ENCODE measurements at regions not wholly inside any gene's neighbourhood (a gene's known extent, or its start where the extent isn't known, plus 50 kb on each side); places are given as distances from the start of the nearest gene placed in this dataset.
"Not testable (repeated sequence)": the region's sequence is repeated elsewhere in the genome, so short reads cannot be mapped to it uniquely, and the experiment has no call there.

DNA sequence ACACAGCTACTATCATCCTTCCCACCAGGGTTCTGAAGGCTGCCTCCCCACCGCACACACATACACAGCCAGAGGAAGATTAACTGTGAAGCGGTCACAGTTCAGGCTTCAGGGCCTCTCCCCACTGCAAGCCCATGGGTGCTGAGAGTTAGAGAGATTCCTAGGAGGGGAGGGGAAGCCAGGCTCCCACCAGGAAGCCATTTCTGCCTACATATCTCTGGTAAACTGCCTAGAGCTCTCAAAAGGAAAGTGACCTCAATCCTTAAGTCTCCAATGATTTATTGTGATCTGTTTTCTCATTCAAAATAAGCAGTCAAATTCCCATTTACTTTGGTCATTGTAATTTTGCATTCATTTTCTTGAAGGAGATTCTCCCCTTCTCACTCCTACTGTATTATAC, 141.0 kb upstream of the BNIP2 start:
- no peak for DNase-seq

DNA sequence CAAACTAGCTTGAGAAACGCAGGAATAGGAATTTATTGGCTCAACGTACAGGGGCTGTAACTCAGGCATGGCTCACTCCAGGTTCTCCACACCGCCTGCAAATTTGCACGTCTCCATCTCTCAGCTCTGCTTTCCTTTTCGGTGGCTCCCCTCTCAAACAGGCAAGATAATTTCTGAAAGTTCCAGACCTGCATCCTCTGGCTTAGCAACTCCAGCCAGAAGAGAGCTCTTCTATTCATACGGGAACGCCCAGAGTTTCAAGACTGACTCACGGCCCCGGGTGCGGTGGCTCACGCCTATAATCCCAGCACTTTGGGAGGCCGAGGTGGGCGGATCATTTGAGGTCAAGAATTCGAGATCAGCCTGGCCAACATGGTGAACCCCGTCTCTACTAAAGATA, 139.7 kb upstream of the BNIP2 start:
- no peak for DNase-seq

DNA sequence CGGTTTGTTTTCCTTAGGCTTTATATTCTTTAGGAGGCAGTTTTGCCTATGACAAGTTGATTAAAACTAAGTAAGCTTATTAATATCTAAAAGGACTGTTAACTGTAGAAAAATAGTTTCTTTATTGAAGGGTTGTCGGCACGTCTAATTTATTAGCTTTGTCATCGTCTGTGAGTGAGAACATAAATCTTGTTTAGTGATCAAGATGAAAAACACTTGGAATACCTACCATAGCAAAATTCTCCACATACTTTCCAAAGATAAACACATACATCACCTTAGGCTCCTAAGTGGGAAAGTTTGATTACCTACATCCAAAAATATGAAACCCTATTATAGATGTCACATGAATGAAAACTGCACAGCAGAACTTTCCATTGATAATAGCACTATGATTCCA, 139.1 kb upstream of the BNIP2 start:
- no peak for DNase-seq

DNA sequence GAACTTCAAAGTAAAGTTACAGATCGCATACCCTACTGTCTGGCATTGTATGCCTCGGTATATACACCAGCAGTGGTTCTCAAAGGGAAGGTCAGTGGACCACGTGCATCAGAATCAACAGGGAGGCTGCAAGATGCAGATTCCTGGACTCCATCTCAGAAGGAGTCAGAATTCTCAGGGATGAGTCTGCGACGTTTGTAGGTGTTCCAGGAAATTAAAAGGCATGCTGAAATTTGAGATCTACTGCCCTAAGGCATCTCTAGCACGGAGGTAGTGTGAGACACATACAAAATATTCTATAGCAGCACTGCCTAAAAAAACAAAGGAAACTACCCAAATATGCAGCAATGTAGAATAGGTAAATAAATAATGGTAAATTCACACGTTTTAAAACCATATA, 136.8 kb upstream of the BNIP2 start:
- DNase-seq: no peak

DNA sequence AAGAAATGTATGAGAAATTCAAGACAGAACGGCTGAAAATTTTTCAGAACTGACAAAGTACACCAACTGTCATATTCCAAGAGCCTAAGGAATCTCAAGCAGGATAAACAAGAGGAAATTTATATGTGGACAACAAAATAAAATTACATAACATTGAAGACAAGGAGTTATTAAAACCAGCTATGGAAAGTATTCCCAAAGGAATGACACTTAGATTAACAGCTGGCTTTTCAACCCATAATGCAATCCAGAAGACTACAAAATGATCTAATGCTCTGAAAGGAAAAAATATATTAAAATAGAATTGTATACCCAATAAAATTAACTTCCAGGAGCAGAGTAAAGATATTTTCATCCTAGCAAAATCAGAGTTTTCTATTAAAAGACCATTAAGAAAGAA, 132.2 kb upstream of the BNIP2 start:
- no peak for DNase-seq

DNA sequence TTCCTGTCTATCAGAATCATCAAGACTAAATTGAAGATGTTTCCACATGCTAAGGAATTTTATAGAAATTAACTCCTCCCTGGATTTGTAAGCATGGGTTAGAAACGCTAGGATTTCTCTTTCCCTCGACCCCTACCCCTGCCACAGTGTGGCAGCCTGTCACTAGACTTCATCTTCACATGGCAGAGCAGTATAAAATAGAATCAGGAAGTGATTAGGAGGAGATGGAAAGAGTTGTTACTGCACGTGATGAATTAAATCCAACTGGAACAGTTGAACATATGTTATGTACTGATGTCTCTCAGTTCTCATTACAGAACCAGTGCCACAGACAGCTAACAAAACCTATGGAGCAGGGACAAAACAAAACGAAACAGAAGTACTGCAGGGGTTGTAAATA, 130.0 kb upstream of the BNIP2 start:
- DNase-seq: no peak

DNA sequence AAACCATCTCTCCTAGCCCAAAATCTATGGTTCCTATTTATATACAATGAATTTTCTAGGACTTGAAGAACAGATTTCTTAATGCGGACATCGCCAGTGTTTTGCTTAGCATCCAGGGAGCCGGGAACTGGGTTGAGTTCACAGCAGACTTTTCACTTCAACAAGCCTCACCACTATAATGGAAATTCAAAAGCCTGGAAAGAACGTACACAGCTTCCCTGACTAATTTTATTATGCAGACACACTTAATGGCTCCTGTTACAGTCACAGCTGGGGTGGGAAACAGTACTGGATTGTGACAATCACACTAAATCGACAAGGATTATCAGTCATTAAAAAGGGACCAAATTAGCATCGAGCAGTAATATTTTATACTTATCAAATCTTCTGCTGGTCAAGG, 129.2 kb upstream of the BNIP2 start:
- no peak for DNase-seq

DNA sequence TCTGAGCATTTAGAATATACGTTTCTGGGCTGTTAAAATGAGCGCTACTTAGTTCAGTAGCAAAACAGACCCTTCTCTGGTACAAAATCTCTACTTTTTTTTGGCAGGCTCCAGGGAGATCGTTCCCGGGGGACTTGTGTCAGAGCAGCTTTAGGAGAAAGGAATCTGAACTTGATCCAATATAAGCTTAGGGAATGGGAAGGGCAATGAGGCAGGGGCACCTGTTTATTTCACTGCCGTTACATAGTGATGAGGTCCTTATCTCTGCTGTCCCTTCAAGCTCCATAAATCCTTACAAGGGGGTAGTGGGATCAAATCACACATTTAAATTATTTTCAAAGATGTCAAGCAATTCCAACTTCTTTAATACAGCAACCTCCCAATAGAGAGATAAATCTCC, 128.7 kb upstream of the BNIP2 start:
- DNase-seq: no peak

DNA sequence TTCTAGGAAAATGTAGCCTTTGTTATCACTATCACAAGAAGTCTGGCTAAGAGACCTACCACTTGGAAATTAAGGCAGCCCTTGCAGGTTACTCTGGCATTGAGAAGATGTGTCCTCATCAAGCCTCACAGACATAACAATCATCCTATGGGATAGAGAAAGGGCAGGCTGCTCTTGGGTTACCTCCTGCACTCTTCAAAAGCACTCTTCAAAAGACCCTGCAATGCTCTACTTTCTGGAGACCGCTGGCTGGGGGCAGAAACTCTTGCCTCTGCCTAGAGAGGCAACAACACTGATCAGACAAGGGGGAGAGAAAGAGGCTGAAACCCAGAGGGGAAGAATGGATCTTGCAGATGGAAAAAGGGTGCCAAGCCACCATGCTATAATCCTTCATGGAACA, 127.9 kb upstream of the BNIP2 start:
- no peak for DNase-seq

DNA sequence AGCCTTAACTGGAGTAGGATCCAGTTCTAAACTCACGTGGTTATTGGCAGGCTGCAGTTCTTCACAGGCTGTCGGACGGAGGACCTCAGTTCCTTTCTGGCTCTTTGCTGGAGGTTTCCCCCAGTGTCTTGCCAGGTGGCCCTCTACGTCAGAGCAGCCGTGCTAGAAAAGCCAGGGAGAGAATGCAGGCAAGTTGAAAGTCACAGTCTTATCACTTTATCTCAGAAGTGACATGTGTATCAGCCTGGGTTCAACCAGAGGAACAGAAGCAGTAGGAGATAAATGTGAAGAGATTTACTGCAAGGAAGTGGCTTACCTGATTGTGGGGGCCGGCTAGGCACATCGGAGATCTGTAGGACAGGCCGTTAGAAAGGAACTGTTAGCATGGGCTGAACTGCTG, 125.3 kb upstream of the BNIP2 start:
- DNase-seq: no peak

DNA sequence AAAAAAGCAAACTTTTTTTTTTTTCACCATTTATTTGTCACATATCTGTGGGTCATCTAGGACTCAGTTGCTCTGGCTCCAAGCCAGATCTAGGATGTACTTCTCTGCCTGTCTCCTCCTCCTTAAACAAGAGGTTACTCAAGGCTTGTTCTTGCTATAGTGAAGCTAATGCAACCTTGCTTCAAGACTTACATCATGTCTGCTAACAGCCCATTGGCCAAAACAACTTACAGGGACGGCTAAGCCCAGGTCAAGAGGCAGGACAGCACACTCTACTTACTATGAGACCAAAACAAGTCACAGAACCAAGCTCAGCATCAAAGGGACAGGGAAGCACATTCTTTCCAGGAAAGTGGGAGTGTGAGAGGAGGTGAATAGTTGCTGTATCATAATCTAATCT, 123.8 kb upstream of the BNIP2 start:
- no peak for DNase-seq

DNA sequence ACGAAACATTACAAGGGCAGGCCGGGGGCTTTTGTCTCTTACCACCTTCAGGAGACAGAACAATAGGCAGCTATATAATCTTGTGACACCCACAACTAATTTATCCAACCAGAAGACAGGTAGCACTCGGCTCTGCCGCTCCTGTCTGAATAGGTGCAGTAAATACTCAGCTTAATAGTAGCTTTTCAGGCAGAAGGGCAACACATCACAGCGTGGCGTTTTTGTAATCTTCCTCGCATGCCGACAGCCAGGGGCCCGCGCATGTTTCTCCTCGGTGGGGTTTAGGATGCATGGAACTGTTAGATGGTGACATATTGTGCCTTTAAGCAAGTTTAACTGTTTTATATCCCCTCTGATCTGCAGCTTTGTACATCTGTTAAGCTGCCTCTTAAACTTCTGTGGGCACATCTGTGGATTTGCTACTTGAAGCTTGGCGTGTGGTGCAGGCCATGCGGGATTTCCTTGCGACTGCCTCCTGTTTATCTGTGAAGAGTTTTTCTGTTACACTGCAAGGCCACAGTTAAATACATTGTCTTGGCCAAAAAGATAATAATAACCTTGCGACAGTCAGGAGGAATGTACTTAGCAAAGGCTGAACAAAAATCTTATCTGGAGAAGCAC, 123.2 kb upstream of the BNIP2 start:
- DNase-seq: no peak

DNA sequence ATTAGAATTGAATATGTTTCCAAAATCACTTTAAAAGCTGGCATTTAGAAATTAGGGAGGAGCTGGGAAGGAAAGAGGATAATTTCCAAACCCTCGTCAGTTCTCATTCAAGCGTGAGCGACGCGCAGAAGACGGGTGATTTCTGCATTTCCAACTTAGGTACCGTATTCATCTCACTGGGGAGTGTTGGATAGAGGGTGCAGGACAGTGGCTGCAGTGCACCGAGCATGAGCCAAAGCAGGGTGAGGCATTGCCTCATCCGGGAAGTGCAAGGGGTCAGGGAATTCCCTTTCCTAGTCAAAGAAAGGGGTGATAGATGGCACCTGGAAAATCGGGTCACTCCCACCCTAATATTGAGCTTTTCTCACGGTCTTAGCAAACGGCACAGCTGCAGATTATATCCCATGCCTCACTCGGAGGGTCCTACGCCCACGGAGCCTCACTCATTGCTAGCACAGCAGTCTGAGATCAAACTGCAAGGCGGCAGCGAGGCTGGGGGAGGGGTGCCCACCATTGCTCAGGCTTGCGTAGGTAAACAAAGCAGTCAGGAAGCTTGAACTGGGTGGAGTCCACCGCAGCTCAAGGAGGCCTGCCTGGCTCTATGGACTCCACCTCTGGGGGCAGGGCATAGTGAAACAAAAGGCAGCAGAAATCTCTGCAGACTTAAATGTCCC, 114.3 kb upstream of the BNIP2 start:
- peak; percentile 35 for DNase-seq

DNA sequence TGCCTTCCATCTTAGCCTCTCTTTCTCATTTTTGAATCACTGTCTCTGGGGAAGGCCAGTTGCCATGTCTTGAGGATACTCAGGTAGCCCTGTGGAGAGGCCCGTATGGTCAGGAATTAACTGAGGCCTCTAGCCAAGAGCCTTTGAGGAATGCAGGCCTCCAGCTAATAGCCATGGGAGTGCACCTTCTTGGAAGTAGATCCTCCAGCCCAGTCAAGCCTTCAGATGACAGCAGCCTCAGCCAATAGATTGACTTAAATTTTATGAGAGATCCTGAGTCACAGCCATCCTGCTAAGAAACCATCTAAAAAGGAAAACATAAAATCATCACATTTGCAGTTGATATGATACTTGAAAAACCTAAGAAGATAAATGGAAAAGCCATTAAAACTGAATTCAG, 112.5 kb upstream of the BNIP2 start:
- DNase-seq: no peak

DNA sequence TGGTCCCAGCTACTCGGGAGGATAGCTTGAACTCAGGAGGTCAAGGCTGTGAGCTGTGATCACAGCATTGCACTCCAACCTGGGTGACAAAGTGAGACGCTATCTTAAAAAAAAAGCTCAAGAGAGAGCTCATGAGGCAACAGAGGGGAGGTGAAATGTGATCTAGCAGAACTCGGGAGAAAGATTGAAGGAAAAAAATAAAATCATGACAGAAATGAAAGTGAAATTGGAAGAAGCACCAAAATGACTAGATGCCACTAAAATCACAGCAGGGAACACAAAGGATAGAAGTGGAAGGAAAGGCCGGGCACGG, 109.4 kb upstream of the BNIP2 start:
- DNase-seq: no peak

DNA sequence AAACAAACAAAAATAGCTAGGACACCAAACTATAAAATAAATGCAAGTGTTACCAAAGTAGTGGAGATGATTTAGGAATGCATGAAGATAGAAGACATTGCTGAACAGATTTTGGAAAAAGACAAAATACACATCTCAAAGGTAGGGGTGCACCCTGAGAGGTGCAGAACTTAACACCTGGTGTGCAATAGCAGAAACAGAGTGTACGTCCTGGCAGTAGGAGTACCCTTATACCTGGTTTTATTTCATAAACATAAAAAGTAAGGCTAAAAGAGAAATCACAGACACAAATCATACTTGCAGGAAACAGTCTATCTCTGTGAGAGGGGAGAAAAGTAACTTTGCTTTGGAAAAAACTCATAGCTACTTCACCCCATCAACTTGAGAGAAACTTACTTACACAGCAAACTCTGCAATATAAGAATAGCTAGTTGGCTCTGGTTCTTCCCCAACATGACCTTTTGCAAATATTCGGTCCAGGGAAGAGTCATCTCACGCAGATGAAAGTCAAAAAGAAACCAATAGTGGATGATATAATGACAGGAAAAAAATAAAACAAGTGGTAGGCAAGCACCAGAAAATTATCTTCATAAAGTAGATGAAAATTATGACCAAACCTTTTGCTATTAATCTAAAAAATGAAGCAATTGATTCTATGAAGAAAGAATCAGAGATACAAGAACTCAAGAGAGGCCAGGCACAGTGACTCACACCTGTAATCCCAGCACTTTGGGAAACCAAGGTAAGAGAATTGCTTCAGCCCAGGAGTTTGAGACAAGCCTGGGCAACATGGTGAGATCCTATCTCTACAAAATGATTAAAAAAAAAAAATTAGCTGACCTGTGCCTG, 108.9 kb upstream of the BNIP2 start:
- DNase-seq: no peak

DNA sequence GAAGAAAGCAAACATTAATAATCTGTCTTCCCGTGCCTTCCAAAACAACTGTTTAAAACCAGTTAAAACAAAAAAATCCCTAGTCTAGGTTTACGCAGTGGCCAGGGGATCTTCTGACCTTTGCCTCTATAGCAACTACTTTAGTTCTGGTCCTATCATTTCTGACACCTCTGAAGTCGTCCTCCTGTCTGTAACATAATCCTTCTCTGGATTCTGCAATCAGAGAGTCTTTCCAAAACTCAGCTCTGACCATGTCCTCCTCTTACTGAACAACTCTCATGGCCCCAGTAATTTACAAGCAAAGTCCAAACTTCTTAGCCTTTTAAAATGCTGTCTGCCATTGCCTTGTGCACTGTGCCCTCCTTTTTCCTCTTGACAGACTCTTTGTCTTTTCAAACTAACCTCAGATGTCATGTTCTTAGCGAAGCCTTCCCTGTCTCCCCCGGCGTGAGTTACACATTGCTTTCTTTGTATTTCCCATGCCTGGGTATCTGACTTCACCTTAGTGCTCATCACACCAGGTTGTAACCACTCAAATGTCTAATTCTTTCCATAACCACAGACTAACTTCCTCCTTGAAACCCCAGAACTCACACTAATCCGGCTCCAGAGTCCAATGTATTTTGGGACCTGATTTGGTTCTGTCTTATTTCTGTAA, 105.2 kb upstream of the BNIP2 start:
- DNase-seq: no peak

DNA sequence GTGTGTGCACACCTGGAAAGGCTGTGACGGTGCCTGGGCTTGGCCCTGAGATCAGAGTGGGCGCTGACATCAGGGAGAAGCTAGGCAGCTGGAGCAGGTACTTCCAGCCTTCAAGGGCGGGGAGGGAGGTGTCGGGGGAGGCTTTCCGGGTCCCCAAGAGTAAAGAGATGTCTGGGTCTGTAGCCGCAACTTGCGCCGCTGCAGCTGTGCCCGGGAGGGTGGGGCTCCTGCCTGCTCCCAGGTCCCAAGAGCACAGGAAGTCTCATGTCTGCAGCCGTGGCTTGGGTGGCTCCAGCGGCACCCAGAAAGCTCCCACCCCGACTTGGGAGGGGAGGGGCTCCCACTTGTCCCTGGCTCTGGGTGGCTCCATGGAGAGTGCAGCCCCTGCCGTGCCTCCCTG, 103.2 kb upstream of the BNIP2 start:
- no peak for DNase-seq

DNA sequence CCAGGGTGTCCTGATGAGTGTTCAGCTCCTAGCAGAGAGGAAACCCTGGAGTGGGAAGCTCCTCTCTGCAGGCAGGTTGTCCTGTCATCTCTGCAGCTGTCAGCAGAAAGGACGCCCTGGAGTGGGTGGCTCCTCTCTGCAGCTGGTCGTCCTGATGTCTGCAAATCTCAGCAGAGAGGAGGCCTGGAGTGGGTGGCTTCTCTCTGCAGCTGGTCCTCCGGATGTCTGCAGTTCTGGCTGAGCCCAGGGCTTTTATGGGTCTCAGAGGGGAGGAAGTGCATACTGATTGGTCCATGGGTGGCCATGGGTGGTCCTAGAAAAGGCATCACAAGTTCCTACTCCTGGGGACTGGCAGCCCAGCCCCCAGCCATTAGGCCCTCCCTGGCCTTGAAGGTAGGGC, 102.6 kb upstream of the BNIP2 start:
- DNase-seq: no peak

DNA sequence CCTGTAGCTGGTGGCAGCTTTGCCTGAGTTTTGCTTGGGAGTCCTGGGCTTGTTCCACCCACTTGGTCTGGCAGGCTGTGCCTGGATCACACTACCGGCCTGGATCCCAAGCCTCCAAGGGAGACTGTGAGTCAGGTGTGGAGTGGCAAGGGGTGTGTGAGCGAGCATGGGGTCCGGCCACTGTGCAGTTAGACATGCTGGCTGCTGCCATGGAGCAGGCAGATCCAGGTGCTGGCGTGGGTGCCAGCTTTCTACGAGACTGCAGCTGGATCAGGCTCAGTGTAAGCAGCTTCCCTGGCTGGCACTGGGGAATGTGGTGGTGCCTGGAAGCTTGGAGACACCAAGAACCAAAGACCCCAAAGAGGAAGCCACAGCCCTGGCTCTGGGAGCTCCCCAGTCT, 102.0 kb upstream of the BNIP2 start:
- DNase-seq: no peak

DNA sequence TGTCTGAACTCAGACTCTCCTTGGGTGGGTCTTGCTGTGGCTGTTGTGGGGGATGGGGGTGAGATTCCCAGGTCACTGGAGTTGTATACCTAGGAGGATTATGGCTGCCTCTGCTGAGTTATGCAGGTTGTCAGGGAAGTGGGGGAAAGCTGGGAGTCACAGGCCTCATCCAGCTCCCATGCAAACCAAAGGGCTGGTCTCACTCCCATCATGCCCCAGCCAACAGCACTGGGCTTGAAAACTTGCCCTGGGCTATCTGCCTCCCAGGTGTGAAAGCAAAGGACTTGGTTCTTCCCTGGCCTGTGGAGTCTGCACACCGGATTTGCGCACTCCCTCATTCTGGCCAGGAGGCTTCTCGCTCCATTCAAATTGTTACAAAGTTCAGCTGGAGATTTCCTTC, 97.3 kb upstream of the BNIP2 start:
- not testable (repeated sequence) for DNase-seq

DNA sequence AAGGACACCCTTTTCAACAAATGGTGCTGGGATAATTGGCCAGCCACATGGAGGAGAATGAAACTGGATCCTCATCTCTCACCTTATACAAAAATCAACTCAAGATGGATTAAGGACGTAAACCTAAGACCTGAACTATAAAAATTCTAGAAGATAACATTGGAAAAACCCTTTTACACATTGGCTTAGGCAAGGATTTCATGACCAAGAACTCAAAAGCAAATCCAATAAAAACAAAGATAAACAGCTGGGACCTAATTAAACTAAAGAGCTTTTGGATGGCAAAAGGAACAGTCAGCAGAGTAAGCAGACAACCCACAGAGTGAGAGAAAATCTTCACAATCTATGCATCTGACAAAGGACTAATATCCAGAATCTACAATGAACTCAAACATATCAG, 96.9 kb upstream of the BNIP2 start:
- not testable (repeated sequence) for DNase-seq

DNA sequence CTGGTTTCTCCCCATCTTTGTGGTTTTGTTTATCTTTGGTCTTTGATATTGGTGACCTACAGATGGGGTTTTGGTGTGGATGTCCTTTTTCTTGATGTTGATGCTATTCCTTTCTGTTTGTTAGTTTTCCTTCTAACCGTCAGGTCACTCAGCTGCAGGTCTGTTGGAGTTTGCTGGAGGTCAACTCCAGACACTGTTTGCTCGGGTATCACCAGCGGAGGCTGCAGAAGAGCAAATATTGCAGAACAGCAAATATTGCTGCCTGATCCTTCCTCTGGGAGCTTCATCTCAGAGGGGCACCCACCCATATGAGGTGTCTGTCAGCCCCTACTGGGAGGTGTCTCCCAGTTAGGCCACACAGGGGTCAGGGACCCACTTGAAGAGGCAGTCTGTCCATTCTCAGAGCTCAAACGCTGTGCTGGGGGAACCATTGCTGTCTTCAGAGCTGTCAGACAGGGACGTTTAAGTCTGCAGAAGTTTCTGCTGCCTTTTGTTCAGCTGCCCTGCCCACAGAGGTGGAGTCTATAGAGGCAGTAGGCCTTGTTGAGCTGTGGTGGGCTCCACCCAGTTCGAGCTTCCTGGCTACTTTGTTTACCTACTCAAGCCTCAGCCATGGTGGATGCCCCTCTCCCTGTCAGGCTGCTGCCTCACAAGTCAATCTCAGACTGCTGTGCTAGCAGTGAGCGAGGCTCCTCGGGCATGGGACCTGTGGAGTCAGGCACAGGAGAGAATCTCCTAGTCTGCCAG, 94.8 kb upstream of the BNIP2 start:
- DNase-seq: not testable (repeated sequence)
